HG03439 (cell line): ENCODE measurements at regions not wholly inside any gene's neighbourhood (a gene's known extent, or its start where the extent isn't known, plus 50 kb on each side); places are given as distances from the start of the nearest gene placed in this dataset.

Source experiments
- ATAC-seq: cut with Tn5 transposase; IDR thresholded peaks from one replicate; pipeline ENCODE4 v1.9.1; 2021; ENCODE audit warnings: mild to moderate bottlenecking, moderate library complexity; ENCODE audit not compliant: unreplicated experiment

GRCh38 chr4:123737156-123737555 is 340.6 kb downstream of the SPRY1 start:
- no peak for ATAC-seq

GRCh38 chr4:123739806-123740205 is 343.2 kb downstream of the SPRY1 start:
- no peak for ATAC-seq

DNA sequence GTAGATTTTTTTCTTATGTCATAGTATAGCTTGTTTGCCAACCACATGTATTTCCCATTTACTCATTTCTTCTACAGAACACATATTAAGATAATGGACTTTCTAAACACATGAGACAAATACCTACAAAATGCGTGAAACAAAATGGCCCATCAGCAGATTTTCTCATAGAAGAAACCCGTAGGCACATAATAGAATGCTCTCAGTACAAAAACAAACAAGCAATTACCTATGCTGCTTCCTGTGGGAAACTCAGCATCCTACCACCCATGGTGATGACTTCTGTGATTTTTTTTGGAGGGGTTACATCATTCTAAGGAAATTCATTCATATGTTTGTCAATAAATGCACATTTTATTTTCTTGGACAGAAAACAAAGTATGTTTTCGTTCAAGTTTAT is 343.6 kb downstream of the SPRY1 start:
- ATAC-seq = no peak

DNA sequence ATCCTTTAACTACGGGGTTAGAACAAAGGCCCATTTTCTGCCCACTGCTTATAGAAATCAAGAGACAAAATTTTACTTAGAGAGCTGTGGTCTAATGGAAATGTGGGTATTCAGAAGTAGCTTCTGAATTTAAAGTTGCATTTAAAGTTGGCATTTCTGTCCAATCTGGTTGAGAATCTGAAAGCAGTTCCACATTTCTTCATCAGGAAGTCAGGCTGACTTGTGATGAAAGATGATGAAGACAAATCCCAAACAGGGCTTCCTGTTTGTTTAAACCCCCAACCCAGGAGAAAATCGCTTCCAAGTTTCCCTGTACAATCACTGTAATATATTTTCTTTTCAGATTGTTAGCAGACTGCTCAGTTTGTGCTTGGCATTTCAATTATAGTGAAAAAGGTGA is 345.3 kb downstream of the SPRY1 start:
- ATAC-seq = no peak

- no peak for ATAC-seq
Observed at GRCh38 chr4:123743848-123744247, 347.3 kb downstream of the SPRY1 start.

DNA sequence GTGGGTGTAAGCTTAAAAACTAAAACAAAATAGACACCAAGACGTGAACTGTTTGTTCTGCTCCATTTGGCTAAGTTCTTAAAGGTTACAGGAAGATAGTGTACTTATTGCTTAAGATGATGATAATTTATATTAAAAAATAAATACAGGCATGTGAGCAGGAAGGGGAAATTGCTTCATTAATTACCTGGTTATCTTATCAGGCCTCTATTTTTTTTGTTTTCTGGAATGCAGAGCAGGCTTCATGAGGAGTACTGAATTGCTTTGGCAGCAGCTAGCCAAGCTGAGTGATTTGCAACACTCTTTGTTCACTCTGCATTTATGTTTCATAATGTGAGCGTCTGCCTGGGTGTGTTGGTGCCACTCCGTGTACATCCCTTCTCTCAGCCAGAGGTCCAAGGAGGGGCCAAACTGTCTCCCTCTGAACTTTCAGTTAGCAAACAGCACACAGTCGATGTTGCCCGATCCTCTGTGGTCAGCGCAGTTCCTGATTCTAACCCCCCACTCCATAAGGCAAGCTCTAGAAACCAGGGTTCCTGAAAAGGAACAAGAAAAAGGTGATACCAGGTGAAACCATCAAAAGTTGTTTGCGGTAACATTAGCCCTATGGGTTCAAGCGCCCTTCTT is 348.2 kb downstream of the SPRY1 start:
- ATAC-seq = no peak

GRCh38 chr4:123747016-123747415 is 350.4 kb downstream of the SPRY1 start:
- no peak for ATAC-seq

GRCh38 chr4:123748806-123749205 is 352.2 kb downstream of the SPRY1 start:
- ATAC-seq = no peak

DNA sequence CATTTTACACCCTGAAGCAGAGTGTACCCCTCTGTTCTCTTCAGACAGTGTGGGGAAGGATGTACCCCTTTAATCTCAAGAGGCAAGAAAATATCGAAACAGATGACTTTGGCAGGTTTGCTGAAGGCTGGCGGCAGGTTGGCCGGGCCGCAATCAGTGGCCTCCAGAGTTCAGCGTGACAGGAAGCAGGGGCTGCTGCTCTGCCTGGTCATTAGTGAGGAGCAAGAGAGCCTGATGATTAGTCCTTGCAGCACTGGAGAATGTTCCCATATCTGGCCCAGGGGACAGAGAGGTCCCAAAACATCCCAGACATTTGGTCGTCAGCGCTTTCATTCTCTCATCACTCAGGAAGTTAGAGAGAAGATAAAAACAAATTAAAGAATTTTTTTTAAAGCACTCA is 352.8 kb downstream of the SPRY1 start:
- no peak for ATAC-seq

- no peak for ATAC-seq
Observed at GRCh38 chr4:123750044-123750443, 353.4 kb downstream of the SPRY1 start.

DNA sequence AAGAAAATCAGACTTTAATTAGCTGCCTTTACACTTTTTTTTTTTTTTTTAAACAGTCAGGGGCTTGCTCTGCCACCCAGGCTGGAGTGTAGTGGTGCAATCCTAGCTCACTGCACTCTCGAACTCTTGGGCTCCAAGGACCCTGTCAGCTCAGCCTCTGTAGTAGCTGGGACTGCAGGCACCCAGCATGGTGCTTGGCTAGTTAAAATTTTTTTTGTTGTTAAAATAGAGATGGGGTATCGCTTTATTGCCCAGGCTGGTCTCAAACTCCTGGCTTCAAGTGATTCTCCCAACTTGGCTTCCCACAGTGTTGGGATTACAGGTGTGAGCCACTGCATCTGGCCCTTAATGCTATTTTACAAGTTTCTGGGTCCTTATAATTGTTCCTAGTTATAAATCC is 359.1 kb downstream of the SPRY1 start:
- ATAC-seq = no peak

DNA sequence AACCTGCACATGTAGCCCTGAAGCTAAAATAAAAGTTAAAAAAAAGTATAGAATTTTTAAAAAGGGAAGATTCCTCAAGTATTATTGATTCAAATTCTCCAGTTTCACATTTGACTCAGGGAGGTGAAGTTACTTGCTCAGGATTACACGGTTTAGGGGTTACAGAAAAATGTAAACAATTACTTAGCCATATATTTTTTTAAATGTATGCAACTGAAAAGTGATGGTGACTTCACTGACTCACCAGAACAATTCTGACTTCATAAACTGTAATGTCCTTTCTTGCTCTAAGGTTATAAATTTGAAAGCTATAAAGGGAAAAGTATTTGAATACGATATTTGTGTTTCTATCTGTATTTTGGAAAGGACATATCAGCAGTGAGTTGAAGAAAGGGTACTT is 371.2 kb downstream of the SPRY1 start:
- ATAC-seq = no peak

DNA sequence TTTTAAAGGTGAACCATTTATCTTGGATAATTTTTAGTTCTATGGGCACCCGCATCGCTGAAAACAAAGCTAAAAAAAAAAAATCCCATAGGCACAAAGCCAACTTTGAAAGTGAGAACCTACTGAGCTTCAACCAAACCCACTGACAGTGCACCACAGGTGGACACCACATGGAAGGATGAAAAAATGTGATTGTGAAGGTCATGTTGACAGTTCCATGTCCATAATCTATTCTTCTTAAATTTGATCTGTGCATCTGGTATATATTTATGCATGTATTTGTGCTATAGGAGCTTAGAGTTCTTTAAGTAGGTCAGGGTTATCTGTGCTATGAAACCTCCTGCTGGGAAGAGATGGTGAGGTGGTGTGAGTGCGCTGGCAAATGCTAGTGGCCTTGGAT is 374.3 kb downstream of the SPRY1 start:
- ATAC-seq = no peak

DNA sequence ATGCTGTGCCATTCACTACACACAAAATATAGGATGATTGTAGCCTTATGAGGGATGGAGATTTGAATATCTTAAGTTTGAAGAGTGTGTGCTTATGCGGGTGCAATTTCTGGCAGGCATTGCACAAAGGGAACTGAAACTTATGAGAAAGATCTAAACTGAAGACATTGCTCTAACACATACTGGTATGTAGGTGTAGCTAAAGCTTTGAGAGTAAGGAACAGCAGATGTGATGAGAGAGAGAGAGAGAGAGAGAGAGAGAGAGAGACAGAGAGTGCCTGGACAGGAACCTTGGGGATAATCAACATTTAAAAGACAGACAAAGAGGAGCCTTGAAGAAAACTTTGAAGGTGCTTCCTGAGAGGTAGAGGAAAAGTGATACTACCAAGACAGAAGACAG is 379.7 kb downstream of the SPRY1 start:
- ATAC-seq = peak; percentile 98

- no peak for ATAC-seq
Observed at GRCh38 chr4:123777373-123777772, 380.8 kb downstream of the SPRY1 start.

GRCh38 chr4:123783151-123783790 is 386.7 kb downstream of the SPRY1 start:
- no peak for ATAC-seq

DNA sequence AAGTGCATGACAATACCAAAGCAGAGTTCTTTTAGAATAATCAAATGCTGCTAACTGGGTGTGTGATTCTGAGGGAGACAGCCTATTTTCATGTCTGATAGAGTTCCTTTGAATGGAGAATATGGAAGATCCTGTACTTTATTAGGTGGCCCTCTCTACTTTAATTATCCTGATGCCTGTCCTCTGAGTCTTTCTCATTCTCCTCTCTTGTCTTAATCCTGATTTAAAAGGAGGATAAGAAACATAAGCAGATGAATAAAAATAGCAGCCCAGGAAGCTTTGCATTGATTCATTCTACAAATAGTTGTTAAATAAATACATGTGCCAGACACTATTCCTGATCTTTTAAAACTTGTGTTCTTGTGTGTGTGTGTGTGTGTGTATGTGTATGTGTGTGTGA is 387.3 kb downstream of the SPRY1 start:
- ATAC-seq = no peak

DNA sequence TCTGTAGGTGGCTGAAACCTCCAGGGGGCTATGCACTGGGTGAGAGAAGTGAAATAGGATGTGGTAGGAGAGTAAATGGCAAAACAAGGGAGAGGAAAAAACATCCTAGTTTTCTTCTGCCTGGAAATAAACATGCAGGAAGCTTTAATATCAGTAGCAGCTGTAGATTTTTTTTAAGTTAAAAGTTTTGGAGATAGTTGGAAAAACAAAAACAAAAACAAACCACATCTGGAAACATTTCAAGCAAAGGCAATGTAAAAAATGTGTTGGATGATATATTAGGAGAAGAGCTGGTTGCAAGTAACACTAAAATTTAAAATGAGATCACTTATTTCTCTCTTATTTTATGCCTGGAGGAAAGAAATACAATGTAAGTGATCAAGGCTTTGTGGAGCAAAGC is 388.0 kb downstream of the SPRY1 start:
- ATAC-seq = no peak

DNA sequence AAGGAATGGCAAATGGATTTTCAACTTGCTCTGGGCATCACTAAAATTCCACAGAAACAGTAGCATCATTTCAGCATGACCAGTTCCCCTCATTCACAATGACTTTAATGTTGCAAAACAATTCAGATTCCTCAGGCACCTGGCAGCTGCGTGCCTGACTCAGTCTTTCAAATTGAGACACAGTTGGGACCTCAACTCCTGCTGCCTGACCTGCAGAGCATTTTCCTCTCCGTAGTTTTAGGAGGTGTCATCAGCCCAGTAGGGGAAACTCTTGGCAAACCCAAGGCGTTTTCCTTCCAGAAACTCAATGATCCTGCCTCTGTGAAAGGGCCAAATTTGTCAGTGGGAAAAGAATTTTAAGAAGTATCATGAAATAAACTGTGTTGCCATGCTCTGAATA is 388.9 kb downstream of the SPRY1 start:
- no peak for ATAC-seq

- no peak for ATAC-seq
Observed at GRCh38 chr4:123786163-123786915, 389.7 kb downstream of the SPRY1 start.

DNA sequence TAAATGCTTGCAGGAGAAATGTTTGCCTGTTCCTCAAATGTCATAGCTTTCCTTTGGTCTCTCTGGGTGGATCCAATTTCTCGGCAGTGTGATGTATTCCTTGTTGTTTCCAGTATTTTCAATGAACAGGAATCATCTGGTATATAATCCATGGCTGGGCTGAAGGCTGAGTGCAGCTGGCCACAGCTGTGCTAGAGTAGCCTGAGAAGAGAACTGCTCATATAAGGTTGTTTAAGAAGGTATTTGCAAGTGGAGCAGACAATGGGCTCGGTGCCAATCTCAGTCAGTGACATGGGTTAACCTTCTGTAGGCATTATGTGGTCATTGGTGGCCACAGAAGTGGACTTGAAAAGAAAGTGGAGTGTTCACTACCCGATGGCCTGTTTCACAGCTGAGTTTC is 390.3 kb downstream of the SPRY1 start:
- ATAC-seq = no peak

GRCh38 chr4:123787512-123788080 is 391.0 kb downstream of the SPRY1 start:
- no peak for ATAC-seq
